ENCODE measurements at regions not wholly inside any gene's neighbourhood (a gene's known extent, or its start where the extent isn't known, plus 50 kb on each side); places are given as distances from the start of the nearest gene placed in this dataset.
A peak's percentile ranks its signal among the peaks of the same experiment; 100 is the strongest.

GRCh38 chr21:29462479-29462878 lies 163.8 kb downstream of the BACH1 start:
- no peak overlapping the region for H3K9ac ChIP-seq (ENCODE audit: control insufficient read depth, insufficient read depth, low read length)
- ChIA-PET SMC1A (ENCODE audit: uncharacterized antibody, unreplicated experiment) (no interaction called here), RAD21 (ENCODE audit: unreplicated experiment) (interaction anchor here (1.0 kb wide), 1 partner anchor 39 kb away, joined by 4 read pairs; no protein-coding TSS in a partner anchor), CTCF (interaction anchor here (1.1 to 1.4 kb wide), 2 partner anchors 8 to 10 kb away, joined by 3 read pairs; no protein-coding TSS in a partner anchor), POLR2A (no interaction called here)
- H3K9me3 ChIP-seq (replicated peaks; ENCODE audit: control insufficient read depth, insufficient read depth, low read length): no peaks in the 10 kb centered on the region
- H3K4me3 ChIP-seq: no peak overlapping the region
- H2AFZ ChIP-seq (ENCODE audit: control insufficient read depth, low read depth, low read length): peak overlapping the region; percentile 55; the same call in 1 of the 2 replicates
- WGBS (ENCODE audit: insufficient coverage, insufficient replicate concordance, low lambda C conversion rate, missing lambda C conversion rate): 27% methylated on average over 1 of the region's 1 CpG
- H3K36me3 ChIP-seq (ENCODE audit: control insufficient read depth in 2 of 2, insufficient read depth in 2 of 2, low read length in 1 of 2): no peaks in the 10 kb centered on the region
- FAIRE-seq: peak; percentile 13
- no peaks in the 10 kb centered on the region for H3K27me3 ChIP-seq (replicated peaks in 1 of 2; ENCODE audit: control insufficient read depth in 2 of 2, insufficient read depth in 2 of 2, low read length in 1 of 2)
- no peak overlapping the region for H3K4me2 ChIP-seq (ENCODE audit: control insufficient read depth, insufficient read depth)
- BruUV-seq (replicated peaks): no TSS peak
- in situ Hi-C loops (cut with MboI) (no loop called here), intact Hi-C loops (cut with micrococcal nuclease; ENCODE audit: unreplicated experiment) (no loop called here)
- no peaks in the 10 kb centered on the region for H3K79me2 ChIP-seq (ENCODE audit: control insufficient read depth, insufficient read depth, low read length)
- peak; percentile 8 for DNase-seq (ENCODE audit: low read depth, low spot score)
- H3K4me1 ChIP-seq (ENCODE audit: control insufficient read depth, insufficient read depth, low read length): no peaks in the 10 kb centered on the region
- peak; percentile 86 for ATAC-seq
- no peak overlapping the region for H3K27ac ChIP-seq (ENCODE audit: control insufficient read depth, insufficient read depth)
- no peaks in the 10 kb centered on the region for H4K20me1 ChIP-seq (ENCODE audit: control insufficient read depth, insufficient read depth)
- TF ChIP-seq GABPA (IDR thresholded peaks at IDR 0.05; ENCODE audit: low read depth) (no peak), BMI1 (IDR thresholded peaks at IDR 0.05; ENCODE audit: borderline replicate concordance) (no peak), ZNF592 (IDR thresholded peaks at IDR 0.05) (no peak), RELB (IDR thresholded peaks at IDR 0.05; ENCODE audit: low read depth) (peak; percentile 59; the same call in 1 of the 2 replicates), ZBTB4 (CRISPR knock-in tag; IDR thresholded peaks at IDR 0.05) (no peak), ZBTB40 (IDR thresholded peaks at IDR 0.05; ENCODE audit: borderline replicate concordance) (no peak), PBX3 (IDR thresholded peaks at IDR 0.05; ENCODE audit: insufficient replicate concordance, low read depth, low read length) (no peak), BHLHE40 (IDR thresholded peaks at IDR 0.05; ENCODE audit: borderline replicate concordance in 1 of 2, low read depth in 2 of 2, low read length in 1 of 2) (peak in 1 of 2 experiments; percentile 29; a peak in 1 of 4 replicates)
